ENCODE measurements at regions not wholly inside any gene's neighbourhood (a gene's known extent, or its start where the extent isn't known, plus 50 kb on each side); places are given as distances from the start of the nearest gene placed in this dataset.

DNA sequence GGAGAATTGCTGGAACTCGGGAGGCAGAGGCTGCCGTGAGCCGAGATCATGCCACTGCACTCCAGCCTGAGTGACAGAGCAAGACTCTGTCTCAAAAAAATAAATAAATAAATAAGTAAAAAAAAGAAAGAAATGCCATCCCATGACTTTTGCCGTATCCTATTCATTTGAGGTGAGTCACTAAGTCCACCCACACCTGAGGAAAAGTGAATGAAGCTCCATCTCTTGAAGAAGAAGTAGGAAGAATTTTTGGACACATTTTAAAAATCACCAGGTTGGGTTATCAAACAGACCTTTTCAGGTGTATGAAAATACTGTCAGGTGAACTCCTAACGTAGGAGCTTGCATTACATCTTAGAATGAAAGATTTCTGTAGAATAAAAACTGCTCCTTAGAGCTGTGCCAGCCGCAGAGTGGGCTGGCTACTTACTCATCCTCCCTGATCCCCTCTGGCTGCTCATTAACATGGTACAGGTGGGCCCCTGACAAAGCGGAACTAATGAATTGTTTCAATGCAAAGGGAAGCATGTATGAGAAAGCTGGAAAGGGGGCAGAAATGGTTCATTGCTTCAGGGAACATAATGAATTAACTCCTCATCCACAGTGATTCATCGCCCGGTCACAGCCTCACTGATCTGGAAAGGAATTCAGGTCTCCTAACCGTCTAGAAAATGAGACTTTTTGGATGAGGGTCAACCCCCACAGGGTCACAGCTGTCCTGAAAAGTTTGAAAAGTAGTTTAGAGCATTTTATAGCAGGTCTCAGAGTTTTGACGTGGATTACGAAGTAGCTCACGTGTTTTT lies 191.4 kb downstream of the SPP2 start:
- DNase-seq = no peak

DNA sequence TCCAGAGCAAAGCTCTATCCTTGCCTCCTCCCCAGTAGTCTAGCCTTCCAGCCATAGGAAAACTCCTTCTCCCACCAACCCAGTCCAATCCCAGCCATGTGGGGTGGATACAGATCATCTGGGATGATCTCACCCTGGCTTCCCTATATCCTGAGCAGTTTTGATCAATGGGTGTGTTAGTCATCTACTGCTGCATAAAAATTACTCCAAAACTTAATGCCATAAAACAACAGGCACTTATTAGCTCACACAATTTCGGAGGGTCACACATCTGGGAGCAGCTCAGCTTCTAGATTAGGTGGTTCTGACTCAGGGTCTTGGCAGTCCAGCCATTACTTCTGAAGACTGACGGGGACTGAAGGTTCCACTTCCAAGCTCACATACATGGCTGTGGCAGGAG lies 190.4 kb downstream of the SPP2 start:
- no peak for DNase-seq

DNA sequence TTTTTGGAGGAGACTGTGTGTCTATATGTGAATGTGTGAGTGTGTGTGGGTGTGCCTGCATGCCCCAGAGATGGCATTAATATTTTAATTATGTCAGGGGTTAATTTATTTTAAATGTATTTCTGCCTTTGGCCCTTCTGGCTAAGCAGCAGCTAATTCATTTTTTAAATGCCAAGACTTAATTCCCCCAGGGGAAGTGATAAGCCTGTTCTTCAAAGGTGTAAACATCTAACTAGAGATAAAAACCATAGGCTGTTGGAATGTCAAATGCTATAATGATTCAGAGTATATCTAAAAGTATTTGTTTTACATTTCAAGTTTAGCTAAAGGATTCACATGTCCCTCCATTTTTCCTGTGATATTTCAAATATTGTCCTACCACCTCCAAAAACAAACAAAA lies 184.7 kb downstream of the SPP2 start:
- DNase-seq = no peak

DNA sequence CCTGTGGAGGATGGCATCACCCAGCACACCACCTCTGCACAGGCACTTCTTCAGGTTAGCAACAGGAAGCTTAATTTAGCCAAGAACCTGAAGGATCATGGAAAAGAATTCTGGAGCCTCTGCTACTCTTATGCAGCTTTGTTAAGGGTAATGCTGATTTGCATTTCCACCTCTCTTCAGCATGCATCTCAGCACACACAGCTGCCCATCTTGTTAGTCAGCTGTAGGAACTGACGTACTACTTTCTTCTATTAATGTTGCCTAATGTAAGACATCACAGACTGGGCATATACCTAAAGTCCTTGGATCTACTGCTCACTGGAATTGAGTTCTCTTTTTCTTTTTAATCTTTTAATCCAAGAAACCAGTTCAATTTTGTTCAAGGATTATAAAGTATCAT lies 181.0 kb downstream of the SPP2 start:
- DNase-seq = no peak

DNA sequence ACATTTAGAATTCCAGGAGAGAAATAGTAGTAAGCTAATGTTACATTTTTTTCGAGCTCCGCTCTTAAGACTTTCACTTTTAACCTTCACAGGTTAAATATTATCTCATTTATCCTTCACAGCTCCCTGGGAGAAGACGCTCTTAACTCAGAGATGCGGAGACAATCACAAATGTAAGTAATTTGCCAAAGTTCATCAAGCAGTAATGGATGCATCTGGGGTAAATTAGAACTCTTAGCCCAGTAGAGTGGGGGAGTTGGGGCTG lies 168.5 kb downstream of the SPP2 start:
- no peak for DNase-seq

DNA sequence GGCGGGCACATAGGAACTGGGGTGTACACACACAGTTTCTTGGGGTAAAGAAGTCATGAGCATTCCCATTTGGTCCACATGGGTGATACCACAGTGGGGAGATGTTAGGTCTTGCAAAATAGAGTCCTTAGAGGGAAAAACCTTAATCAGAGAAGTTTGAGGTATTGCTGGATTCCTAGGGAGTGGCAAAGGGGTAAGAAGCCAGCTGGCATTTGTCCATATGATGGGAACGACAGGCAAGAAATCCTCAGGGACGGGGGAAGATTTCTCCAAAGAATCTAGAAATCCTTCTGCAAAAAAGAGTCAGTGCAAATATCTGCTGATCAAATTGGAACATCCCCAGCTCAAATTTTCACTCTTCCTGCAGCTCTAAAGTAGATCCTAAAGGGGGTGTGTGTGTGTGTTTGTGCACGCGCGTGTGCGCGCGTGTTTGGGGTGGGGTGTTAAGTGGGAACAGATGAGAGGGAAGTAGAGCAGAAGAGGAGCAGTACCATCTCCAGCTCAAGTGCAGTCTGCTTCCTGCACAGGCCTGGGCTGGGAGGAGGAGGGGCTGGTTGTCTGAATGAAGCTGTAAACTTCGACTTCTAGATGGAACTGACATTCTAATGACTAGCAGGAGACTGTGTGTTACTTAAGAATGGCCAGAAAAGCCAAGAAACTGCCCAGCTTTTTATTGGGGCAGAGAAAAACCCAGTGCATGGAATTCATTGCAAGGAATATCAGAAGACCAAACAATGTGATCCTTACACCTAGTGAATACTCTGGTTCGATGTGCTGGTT lies 168.0 kb downstream of the SPP2 start:
- no peak for DNase-seq

DNA sequence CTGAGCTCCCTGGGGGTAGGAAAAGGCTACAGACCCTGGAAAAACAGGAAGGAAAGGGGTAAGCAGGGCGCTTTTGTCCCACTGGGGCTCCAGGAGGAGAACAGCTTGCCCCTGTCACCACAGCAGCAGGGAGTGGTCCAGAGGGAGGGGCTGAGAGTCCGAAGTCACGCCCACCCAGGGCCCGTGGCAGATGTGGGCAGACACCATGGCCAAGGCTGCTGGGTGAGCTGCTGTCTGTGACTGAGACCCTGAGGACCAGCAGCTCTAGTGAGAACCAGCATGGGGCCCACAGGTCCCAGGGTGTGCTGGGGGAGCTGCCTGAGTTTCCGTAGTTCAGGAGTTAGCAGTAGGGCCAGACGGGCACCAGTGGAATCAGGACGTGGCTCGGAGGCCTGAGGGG lies 162.0 kb downstream of the SPP2 start:
- no peak for DNase-seq

DNA sequence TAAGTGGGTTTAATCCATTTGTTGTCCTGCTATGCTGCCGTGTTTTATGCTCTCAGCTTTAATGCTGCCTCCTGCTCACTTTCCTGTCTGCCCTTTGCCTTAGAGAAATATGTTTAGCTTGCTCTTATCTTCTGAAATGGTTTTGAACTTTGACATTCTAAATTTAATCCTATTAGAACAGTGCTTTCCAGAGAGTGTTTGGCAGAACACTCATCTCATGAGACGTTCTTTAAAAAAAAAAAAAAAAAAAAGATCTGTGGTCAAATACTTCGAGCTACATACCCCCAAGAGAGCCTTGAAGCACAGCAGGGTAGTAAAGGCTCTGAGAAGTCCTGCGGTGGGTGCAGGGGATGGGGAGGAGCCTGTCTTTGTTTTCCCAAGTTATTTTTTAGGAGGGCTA lies 161.3 kb downstream of the SPP2 start:
- no peak for DNase-seq

DNA sequence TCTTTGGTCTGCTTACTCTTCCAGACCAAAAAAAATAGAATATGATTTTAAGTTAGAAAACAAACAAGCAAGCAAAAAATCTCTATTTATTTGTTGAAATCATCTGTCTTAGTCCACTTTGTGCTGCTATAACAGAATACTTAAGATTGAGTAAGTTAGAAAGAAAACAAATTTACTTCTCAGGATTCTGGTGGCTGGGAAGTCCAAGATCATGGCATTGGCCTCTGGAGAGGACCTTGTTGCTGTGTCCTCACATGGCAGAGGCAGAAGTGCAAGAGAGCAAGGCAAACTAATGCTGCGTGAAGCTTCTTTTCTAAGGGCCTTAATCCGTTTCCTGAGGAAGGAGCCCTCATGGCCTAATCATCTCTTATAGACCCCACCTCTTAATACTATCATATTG lies 156.2 kb downstream of the SPP2 start:
- DNase-seq = no peak

DNA sequence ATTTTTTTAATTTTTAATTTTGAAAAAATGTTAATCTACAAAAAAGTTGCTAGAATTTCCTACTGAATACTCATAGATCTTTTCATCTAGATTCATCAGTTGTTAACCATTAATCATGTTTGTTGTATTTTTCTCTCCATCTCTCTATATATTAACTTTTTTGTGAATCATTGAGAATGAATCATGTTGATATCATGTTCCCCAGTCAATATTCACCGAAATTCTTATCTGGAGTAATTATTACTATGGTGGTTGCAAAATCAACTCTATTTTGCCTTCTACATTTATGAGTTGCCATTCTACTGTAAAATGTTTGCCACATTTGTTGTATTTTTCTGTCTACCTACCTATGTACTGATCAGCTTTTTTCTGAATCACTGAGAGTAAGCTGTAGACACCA lies 154.0 kb downstream of the SPP2 start:
- DNase-seq = no peak

DNA sequence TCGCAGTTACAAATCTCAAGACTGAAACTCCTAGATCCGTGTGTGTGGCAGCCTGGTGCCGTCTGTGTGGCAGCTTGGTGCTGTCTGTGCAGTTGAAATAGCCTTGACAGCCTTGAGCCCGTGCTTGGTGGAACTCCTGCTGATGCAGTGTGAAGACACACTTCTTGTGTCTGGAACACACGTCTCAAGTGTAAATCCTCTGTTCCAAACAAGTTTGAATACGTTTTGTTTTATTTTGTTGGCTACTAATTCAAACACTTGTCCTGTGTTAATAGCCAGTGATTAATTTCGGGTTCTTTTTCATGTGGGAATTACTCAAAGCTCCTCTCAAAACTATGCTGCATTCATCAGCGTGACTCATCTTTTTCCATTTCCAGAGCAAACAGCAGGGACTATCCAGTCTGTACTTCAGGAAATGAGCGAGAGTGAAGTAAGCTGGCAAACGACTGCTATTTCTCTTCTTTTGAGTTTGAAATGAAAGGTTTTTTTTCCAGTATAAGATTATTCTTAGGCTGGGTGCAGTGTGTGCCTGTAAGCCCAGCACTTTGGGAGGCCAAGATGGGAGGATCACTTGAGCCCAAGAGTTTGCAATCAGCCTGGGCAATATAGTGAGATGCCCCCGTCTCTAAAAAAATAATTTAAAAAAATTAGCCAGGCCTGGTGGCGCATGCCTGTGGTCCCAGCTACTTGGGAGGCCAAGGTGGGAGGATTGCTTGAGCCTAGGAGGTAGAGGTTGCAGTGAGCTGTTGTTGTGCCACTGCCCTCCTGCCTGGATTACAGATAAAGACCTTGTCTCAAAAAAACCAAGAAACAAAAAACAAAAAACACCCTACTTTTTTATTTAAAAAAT lies 152.9 kb downstream of the SPP2 start:
- no peak for DNase-seq

DNA sequence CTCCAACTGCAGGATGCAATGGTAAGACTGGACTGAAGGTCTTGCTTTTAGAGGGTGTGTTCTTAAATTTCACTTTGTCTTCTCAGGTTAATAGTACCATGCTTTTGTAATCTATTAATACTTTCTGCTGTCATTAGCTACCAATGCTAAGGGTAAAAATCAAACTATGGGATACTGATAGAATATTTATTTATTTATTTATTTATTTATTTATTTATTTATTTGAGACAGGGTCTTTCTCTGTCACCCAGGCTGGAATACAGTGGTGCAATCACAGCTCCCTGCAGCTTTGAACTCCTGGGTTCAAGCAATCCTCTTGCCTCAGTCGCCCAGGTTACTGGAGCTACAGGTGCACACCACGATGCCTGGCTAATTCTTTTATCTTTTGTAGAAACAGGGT lies 152.1 kb downstream of the SPP2 start:
- DNase-seq = no peak

DNA sequence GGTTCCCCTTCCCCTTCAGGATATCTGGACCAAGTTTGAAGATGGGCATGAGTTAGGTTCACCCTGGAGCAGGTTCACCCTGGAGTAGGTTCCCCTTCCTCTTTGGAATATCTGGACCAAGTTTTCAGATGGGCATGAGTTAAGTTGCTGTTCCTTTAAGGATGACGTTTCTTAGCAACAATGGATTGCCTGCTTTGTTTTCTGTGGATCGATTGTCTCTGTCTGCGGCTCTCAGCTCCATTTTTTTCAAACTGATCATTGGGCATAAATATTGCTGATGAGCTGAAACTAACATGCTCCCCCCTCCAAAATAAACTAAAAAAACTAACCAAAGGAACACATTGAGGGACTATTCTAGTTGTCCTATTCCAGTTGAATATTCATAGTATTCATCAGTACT lies 149.5 kb downstream of the SPP2 start:
- no peak for DNase-seq

DNA sequence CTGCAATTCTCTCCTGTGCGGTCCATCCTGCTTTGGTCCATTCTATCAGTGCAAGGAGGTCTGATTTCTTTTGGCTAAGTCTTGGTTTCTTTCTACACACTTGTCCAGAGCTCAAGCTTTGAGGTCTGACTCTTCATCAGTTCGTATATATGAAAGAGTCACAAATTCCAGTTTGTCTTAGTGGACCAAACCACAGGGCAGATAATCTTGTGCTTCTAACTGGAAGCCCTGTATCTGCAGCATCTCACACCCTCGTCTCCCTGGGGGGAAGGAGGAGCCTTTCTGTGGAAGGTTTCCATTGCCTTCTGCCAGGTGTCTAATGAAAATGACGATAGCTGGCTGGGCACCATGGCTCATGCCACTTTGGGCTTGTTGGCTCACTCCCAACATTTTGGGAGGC lies 148.5 kb downstream of the SPP2 start:
- DNase-seq = no peak

DNA sequence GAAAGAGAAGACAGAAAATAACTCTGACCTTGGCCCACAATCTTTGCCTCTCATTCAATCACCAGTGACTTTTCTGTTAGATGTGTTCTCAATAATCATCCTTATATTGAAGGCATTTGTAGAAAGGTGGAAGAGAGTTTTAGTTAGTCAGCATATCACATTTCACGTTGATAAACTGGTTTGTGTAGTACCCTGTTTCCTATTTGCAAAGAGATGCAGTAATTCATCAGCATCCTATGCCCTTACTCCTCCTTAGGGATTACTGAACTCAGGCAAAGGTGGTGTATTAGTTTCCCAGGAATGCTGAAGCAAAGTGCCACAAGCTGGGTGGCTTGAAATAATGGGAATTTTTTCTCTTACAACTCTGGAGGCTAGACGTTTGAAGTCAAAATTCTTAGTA lies 145.0 kb downstream of the SPP2 start:
- no peak for DNase-seq

DNA sequence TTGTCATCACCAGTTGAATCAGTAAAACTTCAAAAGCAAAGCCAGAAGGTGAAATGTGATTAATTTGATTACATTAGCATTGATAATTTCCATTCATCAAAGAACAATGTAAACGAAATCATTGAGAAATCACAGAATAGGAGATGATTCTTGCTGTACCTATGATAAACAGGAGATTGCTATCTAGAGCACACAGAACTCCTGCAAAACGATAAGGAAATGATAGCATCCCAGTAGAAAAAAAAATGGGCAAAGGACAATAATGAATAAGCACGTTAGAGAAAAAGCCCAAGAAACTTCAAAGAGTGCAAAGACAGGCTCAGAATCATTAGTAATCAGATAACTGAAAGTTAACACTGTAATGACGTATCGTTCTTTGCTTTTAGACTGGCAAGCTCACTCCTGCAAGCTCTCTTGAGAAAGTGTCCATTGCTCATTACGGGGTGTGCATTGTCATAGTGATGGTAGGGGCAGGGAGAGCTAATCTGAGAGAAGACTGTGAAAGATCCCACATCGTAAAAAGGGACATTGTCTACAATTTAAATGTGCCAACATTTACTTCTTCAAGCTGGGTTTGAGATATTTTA lies 143.6 kb downstream of the SPP2 start:
- DNase-seq = no peak

DNA sequence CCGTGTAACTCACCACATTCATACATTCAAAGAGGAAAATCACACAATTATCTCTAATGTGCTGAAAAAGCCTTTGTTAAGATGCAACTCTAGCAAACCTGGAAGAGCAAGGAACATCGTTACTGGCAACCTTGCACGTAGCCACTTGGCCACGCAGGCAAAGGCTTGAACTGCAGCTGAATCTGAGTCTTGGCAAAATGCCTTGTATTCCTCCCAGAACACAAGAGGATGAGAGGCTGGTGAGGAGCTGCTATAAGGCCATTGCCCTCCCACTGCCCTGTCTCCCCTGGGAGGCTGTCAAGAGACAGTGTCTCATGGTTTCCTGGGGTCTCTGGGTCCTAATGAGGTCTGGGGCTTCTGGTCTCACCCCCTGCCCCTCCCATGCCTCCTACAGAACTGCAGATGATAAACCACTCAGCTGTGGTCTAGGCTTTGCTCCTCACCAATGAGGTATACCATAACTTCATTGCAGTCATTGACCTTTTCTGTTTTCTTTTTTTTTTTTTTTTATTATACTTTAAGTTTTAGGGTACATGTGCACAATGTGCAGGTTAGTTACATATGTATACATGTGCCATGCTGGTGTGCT lies 141.4 kb downstream of the SPP2 start:
- no peak for DNase-seq

DNA sequence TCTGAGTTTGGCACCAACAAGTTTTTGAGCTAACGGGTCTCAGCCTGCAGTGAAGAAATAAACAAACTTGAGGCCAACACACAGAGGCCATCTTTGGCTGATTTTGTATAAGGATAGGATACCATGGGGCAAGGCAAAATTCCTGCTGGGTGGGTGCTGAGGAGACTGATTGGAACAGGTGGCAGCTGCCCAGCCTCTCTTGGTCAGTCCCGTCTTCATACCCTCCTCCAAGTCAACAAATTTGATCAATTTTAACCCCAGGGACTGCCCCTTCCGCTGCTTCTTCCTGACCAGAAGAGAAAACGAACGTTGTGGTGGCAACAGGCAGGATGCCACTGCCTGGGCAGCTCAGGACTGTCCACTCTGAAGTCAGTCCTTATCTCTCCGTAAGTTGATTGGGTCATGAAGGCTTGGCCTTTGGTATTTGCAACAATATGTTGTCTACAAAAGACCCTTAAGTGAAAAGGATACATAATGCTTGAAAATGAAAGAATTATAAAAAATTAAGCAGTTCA lies 139.3 kb downstream of the SPP2 start:
- no peak for DNase-seq

DNA sequence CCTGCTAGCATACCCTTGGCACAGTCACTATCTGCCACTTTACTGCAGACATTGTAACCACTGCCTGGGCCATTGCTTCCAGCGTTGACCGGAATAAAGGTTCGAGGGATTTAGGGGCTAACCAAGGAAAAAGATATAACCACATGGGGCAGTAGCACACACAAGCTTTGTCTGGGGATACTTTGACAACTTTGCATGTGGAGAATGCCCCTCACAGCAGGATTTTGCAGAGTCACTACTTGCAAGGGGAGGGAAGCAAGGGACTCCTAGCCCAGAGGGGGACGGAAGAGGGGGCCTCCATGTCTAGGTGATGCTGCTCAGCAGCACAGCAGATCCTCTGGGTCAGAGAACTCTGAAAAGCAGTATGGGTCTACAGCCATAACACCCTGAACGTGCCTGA lies 138.7 kb downstream of the SPP2 start:
- DNase-seq = no peak

DNA sequence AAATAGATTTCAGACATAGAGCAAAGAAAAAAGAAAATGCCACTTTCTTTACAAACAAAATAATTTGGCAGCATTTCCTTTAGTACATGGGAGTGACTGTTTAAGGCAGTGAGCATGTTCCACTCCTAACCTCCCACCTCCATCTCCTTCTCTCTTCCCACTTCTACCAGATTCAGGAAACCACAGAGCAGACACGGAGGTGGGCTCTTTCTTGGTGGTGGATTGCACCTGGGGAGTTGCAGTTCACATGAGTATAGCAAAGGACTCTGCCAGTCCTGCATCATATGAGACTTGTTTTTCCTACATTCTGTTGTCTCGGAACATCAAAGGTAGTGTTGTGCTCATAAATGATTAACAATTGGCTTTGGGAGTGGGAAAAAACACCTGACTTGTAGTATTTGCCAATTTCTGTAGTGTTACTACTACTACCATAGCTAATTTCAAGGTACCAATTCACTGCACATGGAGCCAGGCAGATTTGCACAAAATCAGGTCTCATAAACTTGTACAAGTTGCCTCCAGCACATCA lies 137.2 kb downstream of the SPP2 start:
- DNase-seq = no peak

DNA sequence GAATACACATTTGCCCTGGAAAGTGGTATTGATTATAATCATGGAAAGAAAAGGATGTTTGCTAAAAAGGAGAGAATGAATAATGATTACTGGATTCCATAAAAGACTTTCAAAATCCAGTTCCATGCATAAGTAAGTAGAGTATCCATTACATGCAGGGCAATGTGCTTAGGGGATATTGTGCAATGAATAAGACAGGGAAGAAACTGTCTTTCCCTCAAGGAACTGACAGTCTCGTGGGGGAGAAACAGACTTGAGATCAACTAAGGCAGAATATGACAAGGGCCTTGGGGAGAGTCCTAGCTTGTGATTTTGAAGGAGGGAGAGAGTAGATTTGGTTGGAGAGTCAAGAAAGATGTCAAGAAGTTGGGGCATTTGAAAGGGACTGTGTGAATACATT lies 130.6 kb downstream of the SPP2 start:
- no peak for DNase-seq

DNA sequence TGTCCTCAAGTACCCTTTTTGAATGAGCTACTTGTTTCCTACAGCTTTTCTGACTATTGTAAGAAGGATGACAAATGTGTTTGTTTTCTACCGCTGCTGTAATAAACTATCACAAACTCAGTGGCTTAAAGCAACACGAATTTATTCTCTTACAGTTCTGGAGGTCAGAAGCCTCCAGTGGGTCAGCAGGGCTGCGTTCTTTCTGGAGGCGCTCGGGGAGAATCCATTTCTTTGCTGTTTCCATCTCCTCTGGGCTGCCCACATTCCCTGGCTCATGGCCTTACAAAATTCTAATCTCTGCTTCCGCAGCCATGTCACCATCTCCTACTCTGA lies 128.5 kb downstream of the SPP2 start:
- DNase-seq = no peak

Data from CD4-positive, alpha-beta T cell treated with Interleukin-12 subunit alpha and Interleukin-12 subunit beta, for 1 hour (primary cell).